HCT116 (cell line): ENCODE measurements at regions not wholly inside any gene's neighbourhood (a gene's known extent, or its start where the extent isn't known, plus 50 kb on each side); places are given as distances from the start of the nearest gene placed in this dataset.

Experiments used
- ATAC-seq: fragments of 200-7000 bp; cut with Tn5 transposase; 2 replicates; pipeline ENCODE4 v1.9.1; 2020; ENCODE audit warnings: mild to moderate bottlenecking, moderate library complexity
- BruUV-seq: library from RNA; stranded (reverse); fragments of 400-500 nt; replicated peaks from 2 replicates; lab custom pipeline; 2021; lab: Mats Ljungman, UMichigan
- CTCF ChIA-PET: fragments of 300-600 bp; sonication (Branson Sonifier 250); formaldehyde crosslinking; loops from one replicate; lab custom pipeline; 2021; ENCODE audit warnings: antibody characterized with exemption; lab: Charles Lee
- POLR2A ChIA-PET: fragments of 300-600, 350-600 bp; sonication (Branson Sonifier 250); formaldehyde crosslinking; loops from one replicate; lab custom pipeline; 2021; ENCODE audit warnings: antibody characterized with exemption; lab: Charles Lee
- RAD21 ChIA-PET, 2 experiments: fragments of 300-600 bp; sonication (Branson Sonifier 250); formaldehyde crosslinking; loops; one replicate each; lab custom pipeline; 2023; ENCODE audit warnings: low total read pairs in 2 of 2; ENCODE audit not compliant: uncharacterized antibody in 2 of 2, unreplicated experiment in 2 of 2, low non-redundant PET in 1 of 2; lab: Charles Lee
- DNase-seq: peaks from one replicate; pipeline ENCODE4 v3.0.0-alpha.2; 2010; ENCODE audit warnings: low read depth, low spot score
- H2AFZ ChIP-seq: fragments of 200-600 bp; shearing (Covaris generic), sonication (generic); 2 replicates; pipeline ENCODE4 v1.6.1; 2017; ENCODE audit warnings: low read depth, mixed run types, mixed read lengths, antibody characterized with exemption, low read length; ENCODE audit not compliant: poor library complexity, severe bottlenecking
- H3K27ac ChIP-seq: 2 replicates; pipeline ENCODE4 v1.5.1; 2012; ENCODE audit warnings: low read depth, low read length
- H3K27me3 ChIP-seq: fragments of 200-600 bp; sonication (generic); 2 replicates; pipeline ENCODE4 v1.6.1; 2016; ENCODE audit warnings: mixed run types, low read length, mixed read lengths; ENCODE audit not compliant: insufficient read depth
- H3K36me3 ChIP-seq, 2 experiments: fragments of 200-500 bp in 1 of 2; fragments of 200-600 bp in 1 of 2; sonication (Bioruptor generic) in 1 of 2; sonication (generic) in 1 of 2; 2 replicates each; pipeline versions ENCODE4 v1.5.1 to v1.6.1; 2014 to 2016; ENCODE audit warnings: low read length in 2 of 2, inconsistent platforms in 1 of 2, mixed read lengths in 1 of 2, mixed run types in 1 of 2; ENCODE audit not compliant: insufficient read depth in 2 of 2, control insufficient read depth in 1 of 2
- H3K4me1 ChIP-seq, 2 experiments: fragments of 200-600 bp in 1 of 2; sonication (generic) in 1 of 2; 2 replicates each; pipeline versions ENCODE4 v1.5.1 to v1.6.1; 2012 to 2017; ENCODE audit warnings: low read length in 2 of 2, inconsistent platforms in 1 of 2, mild to moderate bottlenecking in 1 of 2, mixed read lengths in 1 of 2, mixed run types in 1 of 2, moderate library complexity in 1 of 2; ENCODE audit not compliant: insufficient read depth in 2 of 2, control insufficient read depth in 1 of 2
- H3K4me2 ChIP-seq: fragments of 200-600 bp; sonication (generic); 2 replicates; pipeline ENCODE4 v1.6.1; 2017; ENCODE audit warnings: mixed run types, low read length, mixed read lengths
- H3K4me3 ChIP-seq, 2 experiments: fragments of 200-600 bp in 1 of 2; sonication (generic) in 1 of 2; replicated peaks in 1 of 2; 2 replicates each; pipeline ENCODE4 v1.5.1; 2011 to 2016; ENCODE audit warnings: low read length in 2 of 2, control low read depth in 1 of 2, low read depth in 1 of 2, mild to moderate bottlenecking in 1 of 2, mixed read lengths in 1 of 2, mixed run types in 1 of 2
- H3K79me2 ChIP-seq: fragments of 200-600 bp; sonication (generic); 2 replicates; pipeline ENCODE4 v1.6.1; 2017; ENCODE audit warnings: mild to moderate bottlenecking, mixed run types, low read length, moderate library complexity, mixed read lengths; ENCODE audit not compliant: insufficient read depth
- H3K9ac ChIP-seq: fragments of 200-600 bp; sonication (generic); 2 replicates; pipeline ENCODE4 v1.6.1; 2016; ENCODE audit warnings: low read length, mixed read lengths
- H3K9me2 ChIP-seq: fragments of 200-600 bp; sonication (generic), shearing (Covaris generic); 2 replicates; pipeline ENCODE4 v1.6.1; 2017; ENCODE audit warnings: mixed run types, mild to moderate bottlenecking, moderate library complexity; ENCODE audit not compliant: insufficient read depth
- H3K9me3 ChIP-seq, 2 experiments: fragments of 200-500 bp in 1 of 2; fragments of 200-600 bp in 1 of 2; sonication (Bioruptor generic) in 1 of 2; sonication (generic) in 1 of 2; 2 replicates each; pipeline ENCODE4 v1.6.1; 2014 to 2017; ENCODE audit warnings: low read length in 2 of 2, mixed read lengths in 2 of 2, inconsistent platforms in 1 of 2, low read depth in 1 of 2, mild to moderate bottlenecking in 1 of 2, mixed run types in 1 of 2, moderate library complexity in 1 of 2; ENCODE audit not compliant: control insufficient read depth in 1 of 2, insufficient read depth in 1 of 2
- H4K20me1 ChIP-seq: fragments of 200-600 bp; sonication (generic), shearing (Covaris generic); 2 replicates; pipeline ENCODE4 v1.6.1; 2017; ENCODE audit warnings: mixed run types, mild to moderate bottlenecking, moderate library complexity; ENCODE audit not compliant: insufficient read depth
- CEBPB ChIP-seq: IDR thresholded peaks from 2 replicates; pipeline ENCODE4 v1.6.1; 2012; ENCODE audit warnings: low read depth
- EGR1 ChIP-seq: IDR thresholded peaks from 2 replicates; pipeline ENCODE4 v1.6.1; 2012; ENCODE audit warnings: low read depth
- ELF1 ChIP-seq: IDR thresholded peaks from 2 replicates; pipeline ENCODE4 v1.6.1; 2012; ENCODE audit warnings: low read depth, borderline replicate concordance
- EZH2 ChIP-seq: fragments of 200-600 bp; sonication (generic); IDR thresholded peaks from 2 replicates; pipeline ENCODE4 v1.6.1; 2017; ENCODE audit warnings: antibody characterized with exemption, mixed run types
- EZH2phosphoT487 ChIP-seq: fragments of 200-600 bp; IDR thresholded peaks from 2 replicates; pipeline ENCODE4 v1.6.1; 2018; ENCODE audit warnings: antibody characterized with exemption, borderline replicate concordance
- JUND ChIP-seq: IDR thresholded peaks from 2 replicates; pipeline ENCODE4 v1.6.1; 2012
- RAD21 ChIP-seq: IDR thresholded peaks from 2 replicates; pipeline ENCODE4 v1.6.1; 2012; ENCODE audit warnings: low read depth, mild to moderate bottlenecking
- SP1 ChIP-seq: IDR thresholded peaks from 2 replicates; pipeline ENCODE4 v1.6.1; 2012; ENCODE audit warnings: low read depth
- TCF7L2 ChIP-seq: IDR thresholded peaks from 2 replicates; pipeline ENCODE4 v1.7.0; 2011; ENCODE audit warnings: borderline replicate concordance, inconsistent platforms; ENCODE audit not compliant: insufficient read depth, insufficient read length; ENCODE audit errors: extremely low read depth
- ZFX ChIP-seq: fragments of 450-650 bp; IDR thresholded peaks from 2 replicates; pipeline ENCODE4 v1.6.1; 2017
- ZNF274 ChIP-seq: fragments of 200-500 bp; sonication (Bioruptor generic); IDR thresholded peaks from 2 replicates; pipeline ENCODE4 v1.6.1; 2014; ENCODE audit warnings: mild to moderate bottlenecking, low read depth, low read length, inconsistent platforms
- intact Hi-C: fragments of 100-400 bp; cut with micrococcal nuclease; formaldehyde crosslinking; loops from 2 replicates; pipeline ENCODE4 v1.10.0; 2022
- TF ChIP-seq, protein P1 (sequence below): IDR thresholded peaks from 2 replicates; pipeline ENCODE4 v1.6.1; 2011; ENCODE audit warnings: mild to moderate bottlenecking, low read length, moderate library complexity; ENCODE audit not compliant: insufficient replicate concordance; ENCODE audit errors: extremely low read depth

DNA sequence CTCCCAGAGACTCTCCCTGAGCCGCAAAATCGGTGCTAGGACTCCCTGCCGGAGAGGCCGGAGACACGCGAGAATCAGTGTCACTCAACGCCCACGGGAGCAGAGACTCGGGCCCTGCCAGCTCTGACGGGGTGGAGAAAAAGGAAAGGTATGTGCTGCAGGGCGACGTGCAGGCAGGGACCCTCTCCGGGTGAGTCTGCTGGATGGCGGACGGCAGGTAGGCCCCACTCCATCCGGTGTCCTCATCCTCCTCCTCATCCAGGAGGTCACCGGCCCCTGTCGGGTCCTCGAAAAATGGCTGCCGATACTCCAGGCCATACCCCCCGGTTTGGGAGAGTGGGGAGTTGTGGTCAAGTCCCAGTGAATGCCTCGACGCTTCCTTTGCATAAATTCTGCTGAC lies 110.7 kb downstream of the PMAIP1 start (continued):
- TF ChIP-seq EZH2 (no peak), ZFX (no peak), RAD21 (no peak), ELF1 (no peak), TCF7L2 (no peak), CEBPB (no peak), ZNF274 (no peak), SP1 (no peak)

DNA sequence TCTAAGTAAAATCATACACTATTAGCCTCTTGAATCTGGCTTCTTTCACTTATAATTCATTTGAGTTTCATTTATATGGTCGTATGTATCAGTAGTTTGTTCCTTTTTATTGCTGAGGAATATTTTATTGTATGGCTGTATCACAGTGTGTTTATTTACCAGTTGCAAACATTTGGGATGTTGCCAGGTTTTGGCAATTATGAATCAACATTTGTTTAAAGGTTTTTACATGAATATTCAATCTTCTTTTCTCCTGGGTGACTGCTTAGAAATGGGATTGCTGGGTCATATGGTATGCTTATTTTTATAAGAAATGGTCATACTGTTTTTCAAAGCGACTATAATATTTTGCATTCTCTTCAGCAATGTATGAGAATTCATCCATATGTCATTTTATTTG lies 107.9 kb downstream of the PMAIP1 start:
- TF ChIP-seq EZH2phosphoT487 (no peak), ZFX (no peak), CEBPB (no peak), EGR1 (no peak), JUND (no peak)
- TF ChIP-seq, protein P1, sequence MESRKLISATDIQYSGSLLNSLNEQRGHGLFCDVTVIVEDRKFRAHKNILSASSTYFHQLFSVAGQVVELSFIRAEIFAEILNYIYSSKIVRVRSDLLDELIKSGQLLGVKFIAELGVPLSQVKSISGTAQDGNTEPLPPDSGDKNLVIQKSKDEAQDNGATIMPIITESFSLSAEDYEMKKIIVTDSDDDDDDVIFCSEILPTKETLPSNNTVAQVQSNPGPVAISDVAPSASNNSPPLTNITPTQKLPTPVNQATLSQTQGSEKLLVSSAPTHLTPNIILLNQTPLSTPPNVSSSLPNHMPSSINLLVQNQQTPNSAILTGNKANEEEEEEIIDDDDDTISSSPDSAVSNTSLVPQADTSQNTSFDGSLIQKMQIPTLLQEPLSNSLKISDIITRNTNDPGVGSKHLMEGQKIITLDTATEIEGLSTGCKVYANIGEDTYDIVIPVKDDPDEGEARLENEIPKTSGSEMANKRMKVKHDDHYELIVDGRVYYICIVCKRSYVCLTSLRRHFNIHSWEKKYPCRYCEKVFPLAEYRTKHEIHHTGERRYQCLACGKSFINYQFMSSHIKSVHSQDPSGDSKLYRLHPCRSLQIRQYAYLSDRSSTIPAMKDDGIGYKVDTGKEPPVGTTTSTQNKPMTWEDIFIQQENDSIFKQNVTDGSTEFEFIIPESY: no peak
- H3K27ac ChIP-seq: no peak overlapping the region
- H3K4me1 ChIP-seq: no peaks in the 10 kb centered on the region
- BruUV-seq: no TSS peak
- H2AFZ ChIP-seq: no peak overlapping the region
- no peaks in the 10 kb centered on the region for H3K36me3 ChIP-seq
- H3K4me2 ChIP-seq: no peak overlapping the region
- H3K79me2 ChIP-seq: no peaks in the 10 kb centered on the region
- H3K27me3 ChIP-seq: no peaks in the 10 kb centered on the region
- H3K9me2 ChIP-seq: no peaks in the 10 kb centered on the region
- H3K9ac ChIP-seq: no peak overlapping the region
- no peak for ATAC-seq
- RAD21 ChIA-PET: no interaction called here
- intact Hi-C loops: no loop called here
- DNase-seq: no peak
- H3K4me3 ChIP-seq: no peak overlapping the region
- no peaks in the 10 kb centered on the region for H3K9me3 ChIP-seq
- POLR2A ChIA-PET: no interaction called here
- no peaks in the 10 kb centered on the region for H4K20me1 ChIP-seq
- CTCF ChIA-PET: interaction anchor here (0.6 kb wide), 1 partner anchor 11 kb away, joined by 4 read pairs; no protein-coding TSS in a partner anchor
